ENCODE measurements at regions not wholly inside any gene's neighbourhood (a gene's known extent, or its start where the extent isn't known, plus 50 kb on each side); places are given as distances from the start of the nearest gene placed in this dataset.

- TF ChIP-seq, protein P1, sequence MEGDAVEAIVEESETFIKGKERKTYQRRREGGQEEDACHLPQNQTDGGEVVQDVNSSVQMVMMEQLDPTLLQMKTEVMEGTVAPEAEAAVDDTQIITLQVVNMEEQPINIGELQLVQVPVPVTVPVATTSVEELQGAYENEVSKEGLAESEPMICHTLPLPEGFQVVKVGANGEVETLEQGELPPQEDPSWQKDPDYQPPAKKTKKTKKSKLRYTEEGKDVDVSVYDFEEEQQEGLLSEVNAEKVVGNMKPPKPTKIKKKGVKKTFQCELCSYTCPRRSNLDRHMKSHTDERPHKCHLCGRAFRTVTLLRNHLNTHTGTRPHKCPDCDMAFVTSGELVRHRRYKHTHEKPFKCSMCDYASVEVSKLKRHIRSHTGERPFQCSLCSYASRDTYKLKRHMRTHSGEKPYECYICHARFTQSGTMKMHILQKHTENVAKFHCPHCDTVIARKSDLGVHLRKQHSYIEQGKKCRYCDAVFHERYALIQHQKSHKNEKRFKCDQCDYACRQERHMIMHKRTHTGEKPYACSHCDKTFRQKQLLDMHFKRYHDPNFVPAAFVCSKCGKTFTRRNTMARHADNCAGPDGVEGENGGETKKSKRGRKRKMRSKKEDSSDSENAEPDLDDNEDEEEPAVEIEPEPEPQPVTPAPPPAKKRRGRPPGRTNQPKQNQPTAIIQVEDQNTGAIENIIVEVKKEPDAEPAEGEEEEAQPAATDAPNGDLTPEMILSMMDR (IDR thresholded peaks at IDR 0.05): no peak
- no peak for TF ChIP-seq EZH2 (IDR thresholded peaks at IDR 0.05)
- TF ChIP-seq EZH2phosphoT487 (IDR thresholded peaks at IDR 0.05): no peak
These were observed 148.0 kb downstream of the OAT start for GRCh38 chr10:124270530-124271327.
